ENCODE measurements at regions not wholly inside any gene's neighbourhood (a gene's known extent, or its start where the extent isn't known, plus 50 kb on each side); places are given as distances from the start of the nearest gene placed in this dataset.

DNA sequence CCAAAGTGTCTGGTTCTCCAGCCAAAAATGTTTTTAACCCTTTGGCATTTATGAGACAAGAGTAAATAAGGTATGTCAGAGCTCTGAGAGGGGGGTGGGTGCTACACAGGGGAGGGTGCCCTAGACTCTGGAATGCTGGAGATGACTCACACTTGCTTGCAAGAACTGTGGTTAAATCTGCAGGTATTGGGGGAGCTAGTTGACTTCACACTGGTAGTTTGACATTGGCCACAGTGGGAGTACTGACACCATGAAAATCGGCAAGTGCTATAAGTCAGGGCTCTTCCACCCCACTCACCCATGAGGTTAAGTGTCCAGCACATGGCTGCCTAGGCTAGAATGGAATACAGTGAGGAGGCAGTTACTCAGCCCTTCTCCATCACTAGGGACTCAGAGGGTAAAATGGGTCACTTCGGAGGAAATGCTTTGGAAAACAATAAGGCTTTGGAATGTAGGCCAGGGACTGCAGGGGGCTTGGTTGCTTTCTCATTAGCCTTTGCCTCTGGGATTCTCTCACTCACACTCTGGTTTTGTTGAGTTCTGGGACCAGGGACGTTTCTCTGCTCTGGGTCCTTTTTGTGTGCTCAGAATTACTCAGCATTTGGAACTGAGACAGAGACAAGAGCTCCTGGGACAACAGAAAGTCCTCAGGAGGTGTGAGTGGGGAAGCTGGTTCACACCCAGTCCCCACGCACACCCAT, 91.6 kb downstream of the ACKR3 start:
- TF ChIP-seq, protein P1, sequence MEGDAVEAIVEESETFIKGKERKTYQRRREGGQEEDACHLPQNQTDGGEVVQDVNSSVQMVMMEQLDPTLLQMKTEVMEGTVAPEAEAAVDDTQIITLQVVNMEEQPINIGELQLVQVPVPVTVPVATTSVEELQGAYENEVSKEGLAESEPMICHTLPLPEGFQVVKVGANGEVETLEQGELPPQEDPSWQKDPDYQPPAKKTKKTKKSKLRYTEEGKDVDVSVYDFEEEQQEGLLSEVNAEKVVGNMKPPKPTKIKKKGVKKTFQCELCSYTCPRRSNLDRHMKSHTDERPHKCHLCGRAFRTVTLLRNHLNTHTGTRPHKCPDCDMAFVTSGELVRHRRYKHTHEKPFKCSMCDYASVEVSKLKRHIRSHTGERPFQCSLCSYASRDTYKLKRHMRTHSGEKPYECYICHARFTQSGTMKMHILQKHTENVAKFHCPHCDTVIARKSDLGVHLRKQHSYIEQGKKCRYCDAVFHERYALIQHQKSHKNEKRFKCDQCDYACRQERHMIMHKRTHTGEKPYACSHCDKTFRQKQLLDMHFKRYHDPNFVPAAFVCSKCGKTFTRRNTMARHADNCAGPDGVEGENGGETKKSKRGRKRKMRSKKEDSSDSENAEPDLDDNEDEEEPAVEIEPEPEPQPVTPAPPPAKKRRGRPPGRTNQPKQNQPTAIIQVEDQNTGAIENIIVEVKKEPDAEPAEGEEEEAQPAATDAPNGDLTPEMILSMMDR (IDR thresholded peaks at IDR 0.05) = no peak
- TF ChIP-seq POLR2A (IDR thresholded peaks at IDR 0.05) = no peak

All from body of pancreas (tissue), 4 donors.